ENCODE measurements at regions not wholly inside any gene's neighbourhood (a gene's known extent, or its start where the extent isn't known, plus 50 kb on each side); places are given as distances from the start of the nearest gene placed in this dataset.

GRCh38 chrX:34509394-34509793 is 147.7 kb downstream of the TMEM47 start:
- Histone ChIP-seq H3K4ac (ENCODE audit: low read depth in 1 of 2, low read length in 2 of 2) (no peak overlapping the region), H3K9me3 (ENCODE audit: control insufficient read depth, low read length) (peaks cover 4% of the 10 kb centered on the region), H2BK15ac (ENCODE audit: low read depth, poor library complexity, severe bottlenecking) (no peak overlapping the region), H3K4me3 (ENCODE audit: insufficient read depth in 1 of 2, low read depth in 1 of 2, low read length in 2 of 2) (no peak overlapping the region), H3K27ac (ENCODE audit: low read length, poor library complexity, severe bottlenecking) (no peak overlapping the region), H4K8ac (ENCODE audit: low read length) (no peak overlapping the region), H3K4me1 (ENCODE audit: control insufficient read depth, insufficient read depth, low read depth, low read length) (no peaks in the 10 kb centered on the region), H2BK12ac (ENCODE audit: low read length in 2 of 2) (no peak overlapping the region), H4K91ac (ENCODE audit: low read length) (no peak overlapping the region), H3K36me3 (ENCODE audit: control insufficient read depth in 1 of 2, insufficient read depth in 2 of 2, low read depth in 1 of 2, low read length in 2 of 2) (no peaks in the 10 kb centered on the region), H2AK5ac (ENCODE audit: low read length, severe bottlenecking) (no peak overlapping the region), H3K18ac (ENCODE audit: low read depth in 1 of 2, low read length in 2 of 2) (no peak overlapping the region), H2BK5ac (ENCODE audit: low read depth, low read length, poor library complexity, severe bottlenecking) (no peak overlapping the region), H3K79me1 (replicated peaks; ENCODE audit: low read length, poor library complexity, severe bottlenecking) (no peaks in the 10 kb centered on the region), H3K23ac (ENCODE audit: low read length in 2 of 2) (no peak overlapping the region), H3K27me3 (ENCODE audit: control insufficient read depth in 1 of 2, insufficient read depth in 1 of 2, low read length in 2 of 2) (no peaks in the 10 kb centered on the region), H2AFZ (ENCODE audit: low read depth, low read length) (no peak overlapping the region), H3K9ac (ENCODE audit: low read length) (no peak overlapping the region), H3K4me2 (ENCODE audit: low read length, poor library complexity, severe bottlenecking) (no peak overlapping the region), H2BK120ac (ENCODE audit: low read depth, low read length) (no peak overlapping the region), H3K14ac (ENCODE audit: low read length in 2 of 2) (no peak overlapping the region)
- 93% methylated on average over 5 of the region's 5 CpGs for WGBS
- no peak for DNase-seq

- Histone ChIP-seq H3K23ac (ENCODE audit: low read length in 2 of 2) (no peak overlapping the region), H3K14ac (ENCODE audit: low read length in 2 of 2) (no peak overlapping the region), H2AFZ (ENCODE audit: low read depth, low read length) (no peak overlapping the region), H3K79me1 (replicated peaks; ENCODE audit: low read length, poor library complexity, severe bottlenecking) (no peaks in the 10 kb centered on the region), H2BK120ac (ENCODE audit: low read depth, low read length) (no peak overlapping the region), H3K36me3 (ENCODE audit: control insufficient read depth in 1 of 2, insufficient read depth in 2 of 2, low read depth in 1 of 2, low read length in 2 of 2) (no peaks in the 10 kb centered on the region), H3K27ac (ENCODE audit: low read length, poor library complexity, severe bottlenecking) (no peak overlapping the region), H2BK5ac (ENCODE audit: low read depth, low read length, poor library complexity, severe bottlenecking) (no peak overlapping the region), H4K8ac (ENCODE audit: low read length) (no peak overlapping the region), H3K4me2 (ENCODE audit: low read length, poor library complexity, severe bottlenecking) (no peak overlapping the region), H2AK5ac (ENCODE audit: low read length, severe bottlenecking) (no peak overlapping the region), H3K18ac (ENCODE audit: low read depth in 1 of 2, low read length in 2 of 2) (no peak overlapping the region), H2BK15ac (ENCODE audit: low read depth, poor library complexity, severe bottlenecking) (no peak overlapping the region), H3K4me1 (ENCODE audit: control insufficient read depth, insufficient read depth, low read depth, low read length) (no peaks in the 10 kb centered on the region), H3K4ac (ENCODE audit: low read depth in 1 of 2, low read length in 2 of 2) (no peak overlapping the region), H3K27me3 (ENCODE audit: control insufficient read depth in 1 of 2, insufficient read depth in 1 of 2, low read length in 2 of 2) (no peaks in the 10 kb centered on the region), H2BK12ac (ENCODE audit: low read length in 2 of 2) (no peak overlapping the region), H4K91ac (ENCODE audit: low read length) (no peak overlapping the region), H3K9me3 (ENCODE audit: control insufficient read depth, low read length) (peaks cover 4% of the 10 kb centered on the region), H3K9ac (ENCODE audit: low read length) (no peak overlapping the region), H3K4me3 (ENCODE audit: insufficient read depth in 1 of 2, low read depth in 1 of 2, low read length in 2 of 2) (no peak overlapping the region)
- DNase-seq, result no peak
- no CpG with 5 or more reads among the region's 3 CpGs for WGBS
Measured at GRCh38 chrX:34503119-34503518, 154.0 kb downstream of the TMEM47 start.

GRCh38 chrX:34493086-34493485 is 164.0 kb downstream of the TMEM47 start:
- no peak for DNase-seq

GRCh38 chrX:34491126-34491525 is 166.0 kb downstream of the TMEM47 start:
- no peak overlapping the region for H3K4me2 ChIP-seq (ENCODE audit: low read length, poor library complexity, severe bottlenecking)
- H3K23ac ChIP-seq (ENCODE audit: low read length in 2 of 2), result no peak overlapping the region
- no peak for DNase-seq
- H3K9ac ChIP-seq (ENCODE audit: low read length), result no peak overlapping the region
- H4K8ac ChIP-seq (ENCODE audit: low read length), result no peak overlapping the region
- no peak overlapping the region for H2BK120ac ChIP-seq (ENCODE audit: low read depth, low read length)
- H2AFZ ChIP-seq (ENCODE audit: low read depth, low read length), result no peak overlapping the region
- 93% methylated on average over 2 of the region's 2 CpGs for WGBS
- no peak overlapping the region for H4K91ac ChIP-seq (ENCODE audit: low read length)
- no peaks in the 10 kb centered on the region for H3K9me3 ChIP-seq (ENCODE audit: control insufficient read depth, low read length)
- no peak overlapping the region for H2AK5ac ChIP-seq (ENCODE audit: low read length, severe bottlenecking)
- no peaks in the 10 kb centered on the region for H3K4me1 ChIP-seq (ENCODE audit: control insufficient read depth, insufficient read depth, low read depth, low read length)
- H3K4me3 ChIP-seq (ENCODE audit: insufficient read depth in 1 of 2, low read depth in 1 of 2, low read length in 2 of 2), result no peak overlapping the region
- H3K4ac ChIP-seq (ENCODE audit: low read depth in 1 of 2, low read length in 2 of 2), result no peak overlapping the region
- H2BK5ac ChIP-seq (ENCODE audit: low read depth, low read length, poor library complexity, severe bottlenecking), result no peak overlapping the region
- H2BK12ac ChIP-seq (ENCODE audit: low read length in 2 of 2), result no peak overlapping the region
- no peaks in the 10 kb centered on the region for H3K36me3 ChIP-seq (ENCODE audit: control insufficient read depth in 1 of 2, insufficient read depth in 2 of 2, low read depth in 1 of 2, low read length in 2 of 2)
- no peak overlapping the region for H3K14ac ChIP-seq (ENCODE audit: low read length in 2 of 2)
- no peak overlapping the region for H3K18ac ChIP-seq (ENCODE audit: low read depth in 1 of 2, low read length in 2 of 2)
- no peak overlapping the region for H2BK15ac ChIP-seq (ENCODE audit: low read depth, poor library complexity, severe bottlenecking)
- no peaks in the 10 kb centered on the region for H3K27me3 ChIP-seq (ENCODE audit: control insufficient read depth in 1 of 2, insufficient read depth in 1 of 2, low read length in 2 of 2)
- H3K27ac ChIP-seq (ENCODE audit: low read length, poor library complexity, severe bottlenecking), result no peak overlapping the region
- no peaks in the 10 kb centered on the region for H3K79me1 ChIP-seq (replicated peaks; ENCODE audit: low read length, poor library complexity, severe bottlenecking)

More at GRCh38 chrX:34493086-34493485, 164.0 kb downstream of the TMEM47 start:
- no peak overlapping the region for H4K91ac ChIP-seq (ENCODE audit: low read length)
- no peak overlapping the region for H2AK5ac ChIP-seq (ENCODE audit: low read length, severe bottlenecking)
- H2BK120ac ChIP-seq (ENCODE audit: low read depth, low read length), result no peak overlapping the region
- no peak overlapping the region for H2AFZ ChIP-seq (ENCODE audit: low read depth, low read length)
- no peaks in the 10 kb centered on the region for H3K27me3 ChIP-seq (ENCODE audit: control insufficient read depth in 1 of 2, insufficient read depth in 1 of 2, low read length in 2 of 2)
- no peaks in the 10 kb centered on the region for H3K79me1 ChIP-seq (replicated peaks; ENCODE audit: low read length, poor library complexity, severe bottlenecking)
- H3K9me3 ChIP-seq (ENCODE audit: control insufficient read depth, low read length), result no peaks in the 10 kb centered on the region
- no peak overlapping the region for H4K8ac ChIP-seq (ENCODE audit: low read length)
- H3K4me3 ChIP-seq (ENCODE audit: insufficient read depth in 1 of 2, low read depth in 1 of 2, low read length in 2 of 2), result no peak overlapping the region
- no peak overlapping the region for H3K23ac ChIP-seq (ENCODE audit: low read length in 2 of 2)
- no peak overlapping the region for H3K14ac ChIP-seq (ENCODE audit: low read length in 2 of 2)
- no peak overlapping the region for H2BK5ac ChIP-seq (ENCODE audit: low read depth, low read length, poor library complexity, severe bottlenecking)
- no peak overlapping the region for H2BK12ac ChIP-seq (ENCODE audit: low read length in 2 of 2)
- no peak overlapping the region for H3K27ac ChIP-seq (ENCODE audit: low read length, poor library complexity, severe bottlenecking)
- WGBS, result 50% methylated on average over 2 of the region's 4 CpGs
- no peak overlapping the region for H3K9ac ChIP-seq (ENCODE audit: low read length)
- H3K18ac ChIP-seq (ENCODE audit: low read depth in 1 of 2, low read length in 2 of 2), result no peak overlapping the region
- no peak overlapping the region for H2BK15ac ChIP-seq (ENCODE audit: low read depth, poor library complexity, severe bottlenecking)
- H3K4me1 ChIP-seq (ENCODE audit: control insufficient read depth, insufficient read depth, low read depth, low read length), result no peaks in the 10 kb centered on the region
- no peak overlapping the region for H3K4me2 ChIP-seq (ENCODE audit: low read length, poor library complexity, severe bottlenecking)
- H3K36me3 ChIP-seq (ENCODE audit: control insufficient read depth in 1 of 2, insufficient read depth in 2 of 2, low read depth in 1 of 2, low read length in 2 of 2), result no peaks in the 10 kb centered on the region
- no peak overlapping the region for H3K4ac ChIP-seq (ENCODE audit: low read depth in 1 of 2, low read length in 2 of 2)

Data from mesenchymal stem cell (in vitro differentiated cells and primary cell).